Mammary epithelial cell (primary cell): ENCODE measurements at regions not wholly inside any gene's neighbourhood (a gene's known extent, or its start where the extent isn't known, plus 50 kb on each side); places are given as distances from the start of the nearest gene placed in this dataset.
"Not testable (repeated sequence)": the region's sequence is repeated elsewhere in the genome, so short reads cannot be mapped to it uniquely, and the experiment has no call there.

ENCODE experiments used
- EZH2 ChIP-seq: IDR thresholded peaks from 2 replicates; pipeline ENCODE4 v1.6.1; 2012; ENCODE audit warnings: low read length, inconsistent platforms, borderline replicate concordance
- TF ChIP-seq, protein P1 (sequence below), 2 donors: IDR thresholded peaks in 1 of 2; conservative IDR thresholded peaks in 1 of 2; 2 replicates each; pipeline ENCODE4 v1.5.1; 2011 to 2012; ENCODE audit warnings: inconsistent platforms in 2 of 2, low read length in 2 of 2, mild to moderate bottlenecking in 2 of 2, control low read depth in 1 of 2, low read depth in 1 of 2; ENCODE audit not compliant: insufficient read depth in 1 of 2; ENCODE audit errors: extremely low read depth in 1 of 2

DNA sequence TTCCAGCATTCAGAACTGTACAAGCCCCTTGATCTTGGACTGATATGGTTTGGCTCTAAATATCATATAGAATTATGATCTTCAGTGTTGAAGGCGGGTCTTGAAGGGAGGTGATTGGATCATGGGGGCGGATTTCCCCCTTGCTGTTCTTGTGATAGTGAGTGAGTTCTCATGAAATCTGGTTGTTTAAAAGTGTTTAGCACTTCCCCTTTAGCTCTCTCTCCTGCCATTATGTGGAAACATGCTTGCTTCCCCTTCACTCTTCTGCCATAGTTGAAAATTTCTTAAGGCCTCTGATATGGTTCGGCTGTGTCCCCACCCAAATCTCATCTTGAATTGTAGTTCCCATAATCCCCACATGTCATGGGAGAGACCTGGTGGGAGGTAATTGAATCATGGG is 305.3 kb upstream of the CYRIA start:
- TF ChIP-seq EZH2: not testable (repeated sequence)
- TF ChIP-seq, protein P1, sequence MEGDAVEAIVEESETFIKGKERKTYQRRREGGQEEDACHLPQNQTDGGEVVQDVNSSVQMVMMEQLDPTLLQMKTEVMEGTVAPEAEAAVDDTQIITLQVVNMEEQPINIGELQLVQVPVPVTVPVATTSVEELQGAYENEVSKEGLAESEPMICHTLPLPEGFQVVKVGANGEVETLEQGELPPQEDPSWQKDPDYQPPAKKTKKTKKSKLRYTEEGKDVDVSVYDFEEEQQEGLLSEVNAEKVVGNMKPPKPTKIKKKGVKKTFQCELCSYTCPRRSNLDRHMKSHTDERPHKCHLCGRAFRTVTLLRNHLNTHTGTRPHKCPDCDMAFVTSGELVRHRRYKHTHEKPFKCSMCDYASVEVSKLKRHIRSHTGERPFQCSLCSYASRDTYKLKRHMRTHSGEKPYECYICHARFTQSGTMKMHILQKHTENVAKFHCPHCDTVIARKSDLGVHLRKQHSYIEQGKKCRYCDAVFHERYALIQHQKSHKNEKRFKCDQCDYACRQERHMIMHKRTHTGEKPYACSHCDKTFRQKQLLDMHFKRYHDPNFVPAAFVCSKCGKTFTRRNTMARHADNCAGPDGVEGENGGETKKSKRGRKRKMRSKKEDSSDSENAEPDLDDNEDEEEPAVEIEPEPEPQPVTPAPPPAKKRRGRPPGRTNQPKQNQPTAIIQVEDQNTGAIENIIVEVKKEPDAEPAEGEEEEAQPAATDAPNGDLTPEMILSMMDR (conservative IDR thresholded peaks at IDR 0.05 in 1 of 2, IDR thresholded peaks at IDR 0.05 in 1 of 2; ENCODE audit: extremely low read depth in 1 of 2, insufficient read depth in 1 of 2, low read depth in 1 of 2, low read length in 2 of 2): not testable (repeated sequence)
